Stimulated activated CD8-positive, alpha-beta memory T cell treated with anti-CD3 and anti-CD28 coated beads, Interleukin-2, amount 100 ng/mL, for 48 hours (primary cell): ENCODE measurements at regions not wholly inside any gene's neighbourhood (a gene's known extent, or its start where the extent isn't known, plus 50 kb on each side); places are given as distances from the start of the nearest gene placed in this dataset.

Experiments used
- DNase-seq, 2 donors: peaks; one replicate each; pipeline ENCODE4 v3.0.0-alpha.2; 2020; ENCODE audit warnings: low read depth in 2 of 2

DNA sequence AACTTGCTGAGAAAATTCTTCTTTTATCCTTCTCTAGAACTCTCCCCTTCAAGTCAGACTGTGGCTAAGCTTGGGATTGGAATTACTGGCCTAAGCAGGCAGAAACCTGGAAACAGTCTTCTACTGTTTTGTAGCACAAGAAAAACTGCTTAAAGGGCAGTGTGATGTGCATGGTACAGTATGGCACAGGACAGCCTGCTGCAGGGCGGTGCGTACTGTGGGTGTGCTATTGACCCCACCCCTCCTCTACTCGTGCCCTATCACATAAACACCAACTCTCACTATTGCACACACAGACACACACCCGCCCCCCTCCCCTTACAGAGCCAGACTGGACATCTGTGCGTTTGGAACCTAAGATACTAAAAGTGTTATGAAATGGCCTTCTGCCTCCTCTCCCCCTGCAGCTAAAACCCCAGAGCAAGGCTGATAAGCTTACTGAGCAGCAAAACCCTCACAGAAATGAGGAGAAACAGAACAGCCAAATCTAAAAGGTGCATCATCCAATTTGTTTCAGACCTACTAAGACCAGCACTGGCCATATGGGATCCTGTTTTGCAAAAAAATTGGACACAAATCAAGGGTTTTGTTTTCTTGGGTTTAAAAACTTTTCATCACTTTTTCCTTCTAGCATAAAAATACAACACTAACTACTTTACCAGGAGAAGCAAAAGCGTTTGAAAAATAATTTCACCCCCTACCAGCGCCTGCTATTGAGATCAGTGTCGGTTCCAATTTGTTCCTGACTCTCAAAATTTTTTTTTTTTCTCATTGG, 355.8 kb upstream of the LYPLAL1 start:
- no peak for DNase-seq

DNA sequence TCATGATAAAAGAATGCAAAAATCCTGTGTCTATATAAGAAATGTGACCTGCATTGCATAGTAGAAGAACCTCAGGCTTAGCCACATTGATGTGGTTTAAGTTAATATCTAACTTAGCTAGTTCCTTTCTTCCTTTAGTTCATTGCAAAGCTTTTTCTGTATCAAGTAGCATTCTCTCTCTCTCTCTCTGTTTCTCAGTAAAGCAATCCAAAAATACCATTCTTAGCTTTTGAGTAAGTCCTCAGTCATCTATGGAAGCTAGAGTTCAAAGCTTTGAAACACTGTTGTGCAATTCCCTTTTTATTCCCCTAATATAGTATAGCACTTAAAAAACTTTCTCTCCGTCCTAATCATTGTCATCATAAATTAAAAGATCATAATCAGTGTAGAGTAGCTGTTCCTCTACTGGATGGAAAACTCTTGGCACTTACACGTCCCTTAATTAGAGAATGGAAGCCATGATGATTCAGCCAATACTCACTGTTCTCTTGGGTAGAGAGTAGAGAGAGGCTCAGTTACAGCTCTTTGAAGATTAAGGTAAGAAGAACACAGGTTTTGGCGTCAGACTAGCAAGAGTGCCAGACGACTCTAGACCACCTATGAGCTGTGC, 350.3 kb upstream of the LYPLAL1 start:
- no peak for DNase-seq

DNA sequence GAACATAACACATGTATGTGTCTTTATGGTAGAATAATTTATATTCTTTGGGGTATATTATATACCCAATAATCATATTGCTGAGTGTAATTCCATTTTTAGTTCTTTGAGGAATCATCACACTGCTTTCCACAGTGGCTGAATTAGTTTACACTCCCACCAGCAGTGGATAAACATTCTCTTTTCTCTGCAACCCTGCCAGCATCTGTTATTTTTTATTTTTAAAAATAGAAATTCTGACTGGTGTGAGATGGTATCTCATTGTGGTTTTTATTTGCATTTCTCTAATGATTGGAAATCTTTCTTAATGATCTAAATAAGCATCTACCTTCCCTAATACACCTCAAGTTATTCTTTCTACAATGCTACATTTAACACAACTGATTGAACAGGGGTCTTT, 346.2 kb upstream of the LYPLAL1 start:
- no peak for DNase-seq

DNA sequence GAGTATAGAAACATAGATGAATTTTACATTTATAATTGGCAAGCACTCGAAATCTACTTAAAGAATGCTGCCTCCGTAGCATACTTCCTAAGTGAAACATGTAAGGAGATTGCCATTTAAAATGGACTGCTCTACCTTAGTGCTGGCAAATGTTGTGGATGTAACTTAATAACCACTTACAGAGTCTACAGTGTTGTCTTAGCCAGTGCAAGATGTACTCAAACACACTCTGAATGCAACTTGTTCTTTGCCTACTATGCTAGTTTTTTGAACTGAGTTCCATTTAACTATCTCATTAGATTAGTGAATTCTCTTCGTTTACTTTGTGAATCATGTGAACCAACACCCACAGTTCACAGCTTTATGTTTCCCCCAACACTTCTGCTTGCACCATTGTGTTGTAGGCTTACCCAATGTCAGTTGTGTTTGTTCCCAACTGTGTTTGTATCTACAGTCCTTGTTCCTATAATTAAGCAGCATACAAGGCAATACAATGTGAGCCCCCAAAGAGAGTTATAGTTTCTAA, 345.5 kb upstream of the LYPLAL1 start:
- DNase-seq, result no peak

DNA sequence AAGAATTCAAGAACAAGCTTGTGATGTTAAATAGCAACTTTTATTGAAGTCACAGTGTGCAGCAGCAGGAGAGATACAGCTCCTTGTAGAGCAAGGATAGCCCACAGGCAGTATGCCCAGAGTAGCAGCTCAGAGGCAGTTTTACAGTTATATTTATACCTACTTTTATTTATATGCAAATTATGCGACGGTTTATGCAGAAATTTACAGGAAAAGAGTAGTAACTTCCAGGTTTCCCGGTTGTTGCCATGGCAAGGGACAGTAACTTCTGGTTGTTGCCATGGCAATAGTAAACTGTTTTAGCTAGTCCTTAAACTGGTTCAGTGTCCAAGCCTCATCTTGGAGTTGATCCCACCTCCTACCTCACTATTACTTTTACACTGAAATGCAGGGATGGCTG, 344.6 kb upstream of the LYPLAL1 start:
- no peak for DNase-seq

DNA sequence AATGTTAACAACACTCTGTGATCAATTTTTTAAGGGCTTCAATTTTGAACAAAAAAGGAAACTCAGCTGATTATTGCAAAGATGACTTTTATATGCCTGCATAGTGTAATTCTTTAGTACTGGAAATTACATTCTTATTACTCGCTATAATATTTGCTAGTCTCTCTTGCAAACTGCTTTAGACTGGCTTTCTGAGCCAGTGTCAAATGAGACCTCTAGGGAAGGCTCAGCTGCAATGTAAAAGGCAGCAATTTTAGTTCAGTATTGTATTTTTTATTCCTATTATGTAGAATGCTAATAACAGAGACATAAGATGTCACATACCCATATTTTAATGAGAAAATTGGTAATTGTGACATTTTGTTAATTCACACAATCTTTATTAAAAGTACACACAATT, 338.1 kb upstream of the LYPLAL1 start:
- no peak for DNase-seq

DNA sequence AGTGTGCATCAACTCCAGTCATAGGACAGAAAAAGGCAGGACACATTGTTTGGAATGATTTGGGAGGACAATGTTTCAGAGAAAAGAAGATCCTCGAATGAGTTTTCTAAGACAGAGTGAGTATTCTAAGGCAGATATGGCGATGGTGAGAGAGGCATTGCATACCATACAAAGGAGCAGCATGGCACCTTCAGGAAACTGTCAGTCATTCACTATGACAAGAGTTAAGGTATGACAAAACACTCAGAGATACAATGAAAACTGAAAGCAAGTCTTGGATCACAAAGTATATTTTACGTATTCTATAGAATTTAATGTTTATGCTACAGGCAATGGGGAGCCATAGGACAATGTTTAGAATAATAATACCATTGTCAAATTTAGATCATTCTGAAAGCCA, 337.4 kb upstream of the LYPLAL1 start:
- DNase-seq, result no peak

DNA sequence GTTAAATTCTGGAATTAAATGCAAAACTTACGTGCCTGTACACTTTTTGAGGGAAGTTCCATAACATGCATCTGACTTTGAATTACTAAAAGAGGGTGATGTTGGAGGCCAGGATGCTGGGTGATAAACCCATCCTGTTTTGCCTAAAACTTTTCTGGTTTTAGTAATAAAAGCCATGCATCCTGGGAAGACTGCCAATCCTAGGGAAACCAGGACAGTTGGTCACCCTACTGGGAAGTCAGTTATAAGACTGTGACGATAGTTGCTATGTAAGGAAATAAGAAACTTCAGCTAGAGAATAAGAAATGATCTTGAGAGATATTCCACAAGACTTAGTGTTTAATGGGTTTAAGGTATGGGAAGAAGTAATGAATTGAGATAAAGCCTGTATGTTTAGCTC, 336.6 kb upstream of the LYPLAL1 start:
- DNase-seq, result no peak

DNA sequence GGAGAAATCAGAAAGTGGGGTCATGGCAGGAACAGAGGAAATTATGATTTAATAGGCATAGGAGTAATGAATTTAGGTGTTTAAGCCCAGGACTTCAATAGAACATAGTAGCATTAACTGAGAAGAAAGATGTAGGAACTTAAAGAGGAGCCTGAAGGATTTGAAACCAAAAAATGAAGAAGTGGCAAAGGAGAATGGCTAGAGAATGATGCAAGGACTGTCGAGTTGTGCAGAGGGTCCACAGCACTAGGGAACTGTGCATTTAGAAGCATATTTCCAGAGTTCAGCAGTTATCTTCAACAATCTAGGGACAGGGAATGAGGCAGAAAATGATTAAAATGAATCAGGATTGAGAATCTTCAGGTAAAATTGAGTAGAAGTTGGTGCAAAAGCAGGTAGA, 328.1 kb upstream of the LYPLAL1 start:
- DNase-seq, result no peak

DNA sequence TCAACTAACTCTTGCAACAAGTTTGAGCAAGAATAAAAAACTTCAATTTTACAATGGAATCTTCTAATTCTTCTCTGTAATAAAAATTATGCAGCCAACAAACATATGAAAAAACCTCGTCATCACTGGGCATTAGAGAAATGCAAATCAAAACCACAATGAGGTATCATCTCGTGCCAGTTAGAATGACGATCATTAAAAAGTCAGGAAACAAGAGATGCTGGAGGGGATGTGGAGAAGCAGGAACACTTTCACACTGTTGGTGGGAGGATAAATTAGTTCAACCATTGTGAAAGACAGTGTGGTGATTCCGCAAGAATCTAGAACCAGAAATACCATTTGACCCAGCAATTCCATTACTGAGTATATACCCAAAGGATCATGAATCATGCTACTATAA, 327.5 kb upstream of the LYPLAL1 start:
- no peak for DNase-seq

DNA sequence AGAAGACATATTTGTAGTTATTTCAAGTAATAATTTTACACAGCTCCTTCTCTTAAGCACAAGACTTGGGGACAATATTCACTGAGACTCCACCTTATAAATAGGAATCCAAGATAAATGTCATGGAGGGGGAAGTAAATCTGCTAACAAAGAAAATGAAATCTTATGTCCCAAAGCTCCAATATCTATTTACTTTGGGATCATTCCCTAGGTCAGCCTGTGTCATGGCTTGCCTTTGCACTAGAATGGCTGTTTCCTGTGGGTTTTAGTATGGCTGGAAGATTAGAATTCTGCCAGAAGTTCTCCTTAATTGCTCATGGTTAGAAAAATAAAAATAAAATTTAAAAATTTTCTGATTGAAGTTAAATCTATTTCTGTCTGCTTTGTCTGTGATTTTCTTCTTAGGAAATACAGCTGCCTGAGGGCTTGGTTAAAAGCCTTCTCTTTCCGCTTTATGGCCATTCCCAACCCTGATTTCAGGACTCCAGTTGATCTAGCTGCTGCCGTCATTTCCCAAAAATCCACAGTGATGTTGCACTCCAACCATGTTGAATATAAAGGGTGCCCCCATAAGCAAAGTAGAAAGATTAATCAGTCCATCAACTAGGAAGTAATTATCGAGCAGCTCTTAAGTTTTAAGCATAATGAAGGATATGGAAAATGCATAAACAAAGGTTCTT, 326.4 kb upstream of the LYPLAL1 start:
- DNase-seq, result no peak

DNA sequence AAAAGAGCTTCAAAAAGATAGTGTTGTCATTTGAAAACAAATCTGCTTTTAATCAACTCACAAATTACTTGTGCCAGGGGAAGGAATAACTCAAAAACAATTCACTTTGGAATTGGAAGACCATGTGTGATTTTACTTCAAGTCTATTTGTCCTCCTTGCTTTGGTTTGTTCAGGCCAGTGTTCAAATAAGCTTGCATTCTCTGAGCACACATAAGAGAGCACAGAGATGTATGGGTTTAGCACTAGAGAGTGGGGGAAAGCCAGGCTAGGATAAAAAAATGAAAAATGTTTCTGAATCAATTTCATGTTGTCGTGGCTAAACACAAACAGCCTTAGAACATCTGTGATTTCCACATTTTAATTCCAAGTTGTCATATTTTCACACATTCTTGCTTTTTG, 325.7 kb upstream of the LYPLAL1 start:
- DNase-seq, result no peak

DNA sequence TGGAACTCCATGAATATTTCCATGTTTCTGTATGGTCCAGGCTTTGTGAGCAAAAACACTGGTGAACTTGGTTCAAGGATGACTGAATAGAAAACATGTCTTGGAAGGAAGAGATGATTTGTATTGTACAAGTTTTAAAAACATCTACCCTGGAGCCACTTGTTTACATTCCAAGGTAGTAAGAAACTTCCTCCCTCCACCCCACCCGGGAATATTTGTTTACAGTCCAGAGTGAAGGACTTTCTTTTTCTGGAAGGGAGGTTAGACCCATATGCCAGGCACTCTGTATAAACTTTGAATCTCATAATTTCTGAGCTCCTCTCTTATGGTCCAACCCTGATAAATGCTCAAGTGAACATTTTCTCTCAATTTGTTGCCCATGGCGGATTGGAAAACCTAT, 323.3 kb upstream of the LYPLAL1 start:
- DNase-seq, result no peak

DNA sequence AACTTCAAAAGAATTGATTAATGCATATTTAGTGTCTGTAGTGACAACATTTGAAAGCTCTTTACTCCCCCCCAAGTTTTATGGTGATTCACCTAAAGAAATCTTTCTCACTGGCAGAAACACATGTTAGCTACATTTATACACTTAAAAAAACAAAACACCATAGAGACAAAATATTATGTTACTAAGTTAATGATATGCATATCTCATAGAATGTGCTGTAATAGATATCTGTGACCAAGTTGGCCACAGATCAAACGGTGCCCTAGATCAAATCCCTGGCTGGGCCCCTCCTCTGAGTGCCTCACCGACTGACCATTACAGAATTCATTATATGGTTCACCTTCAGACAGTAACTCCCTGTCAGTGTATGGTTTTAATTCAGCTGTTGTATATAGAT, 322.1 kb upstream of the LYPLAL1 start:
- no peak for DNase-seq

DNA sequence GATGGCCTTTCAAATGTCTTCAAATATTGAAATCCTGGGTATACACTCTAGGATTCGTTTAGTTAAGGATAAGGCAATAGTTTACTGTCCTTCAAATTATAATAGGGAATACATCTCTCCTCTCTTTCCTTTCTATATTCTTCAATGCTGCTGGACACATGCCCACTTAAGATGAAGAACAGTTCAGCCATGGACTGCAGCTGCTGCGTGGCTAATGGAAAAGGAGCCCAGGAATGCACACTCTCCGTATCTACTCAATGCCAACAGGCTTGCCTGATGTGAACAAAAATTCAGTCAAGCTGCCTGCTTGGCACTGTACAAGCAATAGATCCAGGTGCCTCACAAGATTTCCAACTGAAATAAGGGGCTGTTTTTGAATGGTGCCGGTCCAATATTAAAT, 321.2 kb upstream of the LYPLAL1 start:
- no peak for DNase-seq

DNA sequence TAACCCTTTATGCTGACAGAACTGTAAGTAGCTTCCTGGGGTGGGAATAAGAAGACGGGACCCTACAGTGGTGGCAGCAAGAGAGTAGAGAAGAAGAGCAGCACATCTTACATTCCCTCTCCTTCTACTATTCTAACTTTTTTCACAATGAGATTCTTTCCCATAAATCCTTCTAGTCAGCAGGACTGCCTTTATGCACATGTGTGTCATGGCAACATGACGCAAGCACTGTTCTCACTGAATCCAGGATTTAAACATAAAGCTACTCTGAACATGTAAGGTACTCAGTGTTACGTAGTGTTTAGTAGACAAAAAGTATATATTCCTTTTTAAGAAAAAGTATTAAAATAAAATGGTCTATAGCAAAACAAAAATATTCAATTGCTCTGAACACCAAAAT, 309.7 kb upstream of the LYPLAL1 start:
- DNase-seq, result no peak

DNA sequence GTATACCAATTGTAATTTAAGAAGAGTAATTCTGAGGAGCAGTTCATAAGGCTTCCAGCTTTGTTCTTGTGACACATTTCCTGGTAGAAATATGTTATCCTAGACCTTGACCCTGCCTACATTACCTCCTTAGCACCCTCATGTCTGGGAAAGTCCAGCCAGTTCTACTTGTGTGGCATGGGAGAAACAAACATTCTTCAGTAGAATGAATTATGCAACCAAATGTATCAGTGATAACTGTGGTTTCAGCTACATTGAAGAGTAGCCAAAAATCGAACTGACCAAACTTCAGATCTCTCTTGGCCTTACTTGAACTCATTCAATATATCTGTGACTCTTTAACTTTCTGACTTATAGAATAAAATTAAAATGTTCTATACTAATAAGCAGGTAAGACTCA, 308.1 kb upstream of the LYPLAL1 start:
- no peak for DNase-seq

DNA sequence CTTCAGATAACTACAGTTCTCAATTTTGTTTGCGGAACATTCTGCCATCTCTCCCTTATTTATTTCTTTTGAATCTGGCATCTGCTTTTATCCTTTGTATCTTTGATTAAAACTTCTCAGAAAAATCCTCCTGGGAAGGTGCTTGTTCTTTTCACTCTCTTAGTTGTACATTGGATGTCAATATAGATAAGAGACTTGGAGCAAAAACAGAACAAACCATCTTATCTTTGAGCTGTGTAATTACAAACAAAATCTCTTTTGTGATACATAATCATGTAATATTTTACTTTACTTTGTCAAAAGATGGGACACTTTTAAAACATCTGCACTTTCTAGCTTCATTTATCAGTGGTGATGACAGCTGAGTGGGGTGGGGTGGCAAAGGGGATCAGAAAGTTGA, 307.2 kb upstream of the LYPLAL1 start:
- no peak for DNase-seq

DNA sequence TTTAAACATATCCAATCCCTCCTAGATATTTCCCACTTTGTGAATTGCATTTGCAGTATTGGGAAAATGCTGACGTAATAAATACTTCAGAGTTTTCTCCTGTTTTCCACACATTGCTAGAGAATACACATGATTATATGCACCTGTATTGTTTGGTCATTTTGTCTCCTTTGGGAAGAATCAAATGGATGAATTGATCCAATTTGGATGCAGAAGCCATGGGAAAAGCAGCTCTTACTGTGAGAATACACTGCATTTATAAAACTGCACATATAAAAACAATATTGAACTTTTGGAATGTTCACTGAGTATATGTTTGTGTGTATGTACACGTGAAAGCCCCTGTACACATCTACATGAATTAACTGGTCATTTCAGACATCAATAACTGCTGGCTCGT, 306.6 kb upstream of the LYPLAL1 start:
- DNase-seq, result no peak

DNA sequence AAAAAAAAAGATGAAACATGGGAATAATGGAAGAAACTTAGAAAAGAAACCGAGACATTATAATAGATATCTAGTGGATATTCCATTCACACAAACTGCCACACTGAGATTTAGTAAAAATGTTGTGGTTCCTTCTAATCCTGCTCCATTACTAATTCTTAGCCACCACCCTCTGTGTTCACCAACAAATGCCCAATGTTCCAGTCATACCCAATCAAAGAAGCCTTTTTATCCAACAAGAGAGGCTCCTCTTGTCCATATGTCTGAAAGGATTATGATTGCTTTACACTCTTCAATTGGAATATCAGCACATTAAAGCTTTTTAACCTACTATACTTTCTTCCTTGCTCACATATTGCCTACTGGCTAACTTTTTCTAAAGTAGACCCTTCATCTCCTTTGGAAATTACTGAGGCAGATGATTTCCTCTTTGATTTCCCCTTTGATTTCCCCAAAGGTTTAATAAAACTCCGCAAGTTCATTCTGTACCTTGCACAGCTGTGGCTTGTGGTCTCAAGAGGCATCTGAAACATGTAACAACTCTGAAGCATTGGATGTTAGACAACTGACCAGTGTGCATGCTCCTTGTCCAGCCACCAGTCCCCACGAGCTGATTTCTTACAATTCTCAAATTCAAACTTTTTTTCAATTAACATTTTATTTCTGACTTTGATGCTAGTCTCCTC, 305.6 kb upstream of the LYPLAL1 start:
- no peak for DNase-seq

DNA sequence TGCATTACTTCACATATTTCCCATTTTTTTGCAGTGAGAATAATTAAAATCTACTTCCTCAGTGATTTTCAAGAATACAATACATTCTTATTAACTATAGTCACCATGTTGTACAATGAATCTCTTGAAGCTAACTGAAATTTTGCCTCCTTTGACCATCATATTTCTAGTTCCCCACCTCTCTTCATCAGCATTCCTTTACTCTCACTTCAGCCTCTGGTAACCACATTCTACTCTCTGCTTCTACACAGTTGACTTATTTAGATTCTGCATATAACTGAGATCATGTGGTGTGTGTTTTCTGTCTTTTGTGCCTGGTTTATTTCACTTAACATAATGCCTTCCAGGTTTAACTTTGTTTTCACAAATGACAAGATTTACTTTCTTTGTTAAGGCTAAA, 304.4 kb upstream of the LYPLAL1 start:
- no peak for DNase-seq

DNA sequence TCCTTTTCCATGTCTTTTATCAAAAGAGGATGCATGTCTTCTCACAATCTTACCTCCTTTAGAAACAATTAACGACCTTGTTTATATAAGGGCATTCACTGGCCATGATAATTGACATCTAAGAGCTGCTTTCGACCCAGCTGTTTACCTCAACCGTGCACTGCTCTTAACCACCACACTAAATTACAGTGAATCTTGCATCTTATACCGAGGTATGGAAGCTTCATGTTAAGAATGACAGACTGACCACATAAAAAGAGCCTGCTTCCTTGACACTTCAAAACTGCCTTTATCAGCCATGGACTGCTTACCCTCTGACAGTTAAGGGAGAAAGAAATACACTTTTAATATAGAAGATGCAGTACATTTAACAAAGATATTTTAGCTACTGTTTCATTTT, 301.7 kb upstream of the LYPLAL1 start:
- DNase-seq, result no peak

DNA sequence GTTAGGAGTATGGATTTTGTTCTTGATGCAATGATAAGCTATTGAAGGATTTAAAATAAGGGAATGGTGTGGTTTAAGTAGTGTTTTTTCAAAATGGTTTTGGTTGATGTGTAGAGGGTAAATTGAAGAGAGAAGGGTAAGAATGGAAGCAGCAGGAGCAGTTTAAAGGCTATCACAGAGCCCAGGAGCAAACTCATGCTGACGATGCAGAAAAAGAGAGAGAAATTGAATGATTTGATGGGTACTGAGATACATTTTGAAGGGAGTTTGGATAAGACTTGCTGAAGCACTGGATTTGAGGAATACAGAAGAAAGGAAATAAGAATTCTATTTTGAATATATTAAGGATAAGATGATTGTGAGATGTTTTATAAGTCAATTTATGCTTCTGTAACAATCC, 300.8 kb upstream of the LYPLAL1 start:
- no peak for DNase-seq
